Suprapubic skin (tissue), 4 donors: ENCODE measurements at regions not wholly inside any gene's neighbourhood (a gene's known extent, or its start where the extent isn't known, plus 50 kb on each side); places are given as distances from the start of the nearest gene placed in this dataset.

Experiments
- CTCF ChIP-seq, 2 donors: fragments of 200-600 bp in 1 of 2; fragments of 450-650 bp in 1 of 2; sonication (generic) in 1 of 2; IDR thresholded peaks; one replicate each; pipeline ENCODE4 v1.5.1; 2016 to 2019; ENCODE audit warnings: antibody characterized with exemption in 2 of 2, mild to moderate bottlenecking in 1 of 2, moderate library complexity in 1 of 2
- EP300 ChIP-seq: sonication (generic); formaldehyde crosslinking; IDR thresholded peaks from one replicate; pipeline ENCODE4 v1.6.1; 2017; ENCODE audit warnings: antibody characterized with exemption
- POLR2A ChIP-seq, 2 donors: fragments of 450-650 bp; IDR thresholded peaks; one replicate each; pipeline ENCODE4 v1.6.1; 2017; ENCODE audit warnings: antibody characterized with exemption in 2 of 2, mild to moderate bottlenecking in 2 of 2, moderate library complexity in 2 of 2
- POLR2AphosphoS5 ChIP-seq, 3 donors: sonication (generic); formaldehyde crosslinking; IDR thresholded peaks; one replicate each; pipeline ENCODE4 v1.6.1; 2017; ENCODE audit warnings: antibody characterized with exemption in 3 of 3

DNA sequence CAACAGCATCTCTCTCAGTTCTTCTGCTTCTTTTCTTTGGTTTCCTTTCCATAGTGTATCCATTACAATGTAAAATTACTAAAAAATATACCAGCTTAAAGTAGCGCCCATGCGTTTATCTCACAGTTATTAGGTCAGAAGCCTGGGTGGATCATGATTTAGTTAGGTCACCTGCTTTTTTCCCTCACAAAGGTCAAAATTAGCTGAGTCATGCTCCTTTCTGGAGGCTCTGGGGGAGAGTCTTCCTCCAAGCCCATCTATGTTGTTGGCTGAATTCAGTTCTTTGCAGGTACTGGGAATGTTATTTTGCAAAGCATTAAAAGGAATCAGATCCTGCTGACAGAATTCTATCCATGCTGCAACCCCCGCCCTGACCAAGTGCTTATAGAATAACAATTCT, 101.6 kb upstream of the TMEM132C start:
- TF ChIP-seq CTCF (IDR thresholded peaks at IDR 0.05) = no peak
- TF ChIP-seq POLR2AphosphoS5 (IDR thresholded peaks at IDR 0.05) = no peak
- no peak for TF ChIP-seq POLR2A (IDR thresholded peaks at IDR 0.05)
- no peak for TF ChIP-seq EP300
